ENCODE measurements at regions not wholly inside any gene's neighbourhood (a gene's known extent, or its start where the extent isn't known, plus 50 kb on each side); places are given as distances from the start of the nearest gene placed in this dataset.

- no peak for TF ChIP-seq POLR2A (IDR thresholded peaks at IDR 0.05)
- TF ChIP-seq, protein P1, sequence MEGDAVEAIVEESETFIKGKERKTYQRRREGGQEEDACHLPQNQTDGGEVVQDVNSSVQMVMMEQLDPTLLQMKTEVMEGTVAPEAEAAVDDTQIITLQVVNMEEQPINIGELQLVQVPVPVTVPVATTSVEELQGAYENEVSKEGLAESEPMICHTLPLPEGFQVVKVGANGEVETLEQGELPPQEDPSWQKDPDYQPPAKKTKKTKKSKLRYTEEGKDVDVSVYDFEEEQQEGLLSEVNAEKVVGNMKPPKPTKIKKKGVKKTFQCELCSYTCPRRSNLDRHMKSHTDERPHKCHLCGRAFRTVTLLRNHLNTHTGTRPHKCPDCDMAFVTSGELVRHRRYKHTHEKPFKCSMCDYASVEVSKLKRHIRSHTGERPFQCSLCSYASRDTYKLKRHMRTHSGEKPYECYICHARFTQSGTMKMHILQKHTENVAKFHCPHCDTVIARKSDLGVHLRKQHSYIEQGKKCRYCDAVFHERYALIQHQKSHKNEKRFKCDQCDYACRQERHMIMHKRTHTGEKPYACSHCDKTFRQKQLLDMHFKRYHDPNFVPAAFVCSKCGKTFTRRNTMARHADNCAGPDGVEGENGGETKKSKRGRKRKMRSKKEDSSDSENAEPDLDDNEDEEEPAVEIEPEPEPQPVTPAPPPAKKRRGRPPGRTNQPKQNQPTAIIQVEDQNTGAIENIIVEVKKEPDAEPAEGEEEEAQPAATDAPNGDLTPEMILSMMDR (IDR thresholded peaks at IDR 0.05 in 8 of 11, conservative IDR thresholded peaks at IDR 0.05 in 3 of 11), result no peak
- TF ChIP-seq POLR2AphosphoS5 (IDR thresholded peaks at IDR 0.05), result no peak
These were observed 227.5 kb downstream of the WDR11 start for GRCh38 chr10:121078672-121079102.
